ENCODE measurements at regions not wholly inside any gene's neighbourhood (a gene's known extent, or its start where the extent isn't known, plus 50 kb on each side); places are given as distances from the start of the nearest gene placed in this dataset.

- H3K4me3 ChIP-seq (replicated peaks; ENCODE audit: low read depth, low read length) = no peak overlapping the region
- no peak for DNase-seq (ENCODE audit: low read depth)
- TF ChIP-seq, protein P1, sequence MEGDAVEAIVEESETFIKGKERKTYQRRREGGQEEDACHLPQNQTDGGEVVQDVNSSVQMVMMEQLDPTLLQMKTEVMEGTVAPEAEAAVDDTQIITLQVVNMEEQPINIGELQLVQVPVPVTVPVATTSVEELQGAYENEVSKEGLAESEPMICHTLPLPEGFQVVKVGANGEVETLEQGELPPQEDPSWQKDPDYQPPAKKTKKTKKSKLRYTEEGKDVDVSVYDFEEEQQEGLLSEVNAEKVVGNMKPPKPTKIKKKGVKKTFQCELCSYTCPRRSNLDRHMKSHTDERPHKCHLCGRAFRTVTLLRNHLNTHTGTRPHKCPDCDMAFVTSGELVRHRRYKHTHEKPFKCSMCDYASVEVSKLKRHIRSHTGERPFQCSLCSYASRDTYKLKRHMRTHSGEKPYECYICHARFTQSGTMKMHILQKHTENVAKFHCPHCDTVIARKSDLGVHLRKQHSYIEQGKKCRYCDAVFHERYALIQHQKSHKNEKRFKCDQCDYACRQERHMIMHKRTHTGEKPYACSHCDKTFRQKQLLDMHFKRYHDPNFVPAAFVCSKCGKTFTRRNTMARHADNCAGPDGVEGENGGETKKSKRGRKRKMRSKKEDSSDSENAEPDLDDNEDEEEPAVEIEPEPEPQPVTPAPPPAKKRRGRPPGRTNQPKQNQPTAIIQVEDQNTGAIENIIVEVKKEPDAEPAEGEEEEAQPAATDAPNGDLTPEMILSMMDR (IDR thresholded peaks at IDR 0.05; ENCODE audit: low read length, missing control alignments) = no peak
Measured at GRCh38 chr9:96075757-96076156, 200.3 kb downstream of the ERCC6L2 start.

- DNase-seq (ENCODE audit: low read depth) = no peak
- TF ChIP-seq, protein P1 (IDR thresholded peaks at IDR 0.05; ENCODE audit: low read length, missing control alignments) = no peak
- H3K4me3 ChIP-seq (replicated peaks; ENCODE audit: low read depth, low read length) = no peak overlapping the region
Measured at GRCh38 chr9:96075111-96075510, 199.6 kb downstream of the ERCC6L2 start.

- DNase-seq (ENCODE audit: low read depth) = peak; percentile 17
- TF ChIP-seq, protein P1 (IDR thresholded peaks at IDR 0.05; ENCODE audit: low read length, missing control alignments) = no peak
- no peak overlapping the region for H3K4me3 ChIP-seq (replicated peaks; ENCODE audit: low read depth, low read length)
Measured at GRCh38 chr9:96073531-96074480, 198.3 kb downstream of the ERCC6L2 start.

- no peak for DNase-seq (ENCODE audit: low read depth)
- no peak overlapping the region for H3K4me3 ChIP-seq (replicated peaks; ENCODE audit: low read depth, low read length)
- TF ChIP-seq, protein P1 (IDR thresholded peaks at IDR 0.05; ENCODE audit: low read length, missing control alignments) = no peak
Measured at GRCh38 chr9:96072930-96073329, 197.4 kb downstream of the ERCC6L2 start.

GRCh38 chr9:96071815-96072124 lies 196.3 kb downstream of the ERCC6L2 start:
- TF ChIP-seq, protein P1 (IDR thresholded peaks at IDR 0.05; ENCODE audit: low read length, missing control alignments) = no peak
- H3K4me3 ChIP-seq (replicated peaks; ENCODE audit: low read depth, low read length) = no peak overlapping the region
- DNase-seq (ENCODE audit: low read depth) = no peak

GRCh38 chr9:96071076-96071814 lies 195.8 kb downstream of the ERCC6L2 start:
- no peak overlapping the region for H3K4me3 ChIP-seq (replicated peaks; ENCODE audit: low read depth, low read length)
- peak; percentile 25 for DNase-seq (ENCODE audit: low read depth)
- TF ChIP-seq, protein P1 (IDR thresholded peaks at IDR 0.05; ENCODE audit: low read length, missing control alignments) = peak; percentile 54
